Activated CD8-positive, alpha-beta T cell treated with anti-CD3 and anti-CD28 coated beads for 36 hours (primary cell): ENCODE measurements at regions not wholly inside any gene's neighbourhood (a gene's known extent, or its start where the extent isn't known, plus 50 kb on each side); places are given as distances from the start of the nearest gene placed in this dataset.

Source experiments
- ATAC-seq: fragments of 200-7000 bp; cut with Tn5 transposase; one replicate; pipeline ENCODE4 v1.10.0; 2021; ENCODE audit warnings: mild to moderate bottlenecking, moderate library complexity
- CTCF ChIA-PET: fragments of 350-600 bp; sonication (Branson Sonifier 250); formaldehyde crosslinking; loops from one replicate; lab custom pipeline; 2021; ENCODE audit warnings: antibody characterized with exemption; lab: Charles Lee
- POLR2A ChIA-PET: fragments of 350-600 bp; sonication (Branson Sonifier 250); formaldehyde crosslinking; loops from one replicate; lab custom pipeline; 2021; ENCODE audit warnings: antibody characterized with exemption; lab: Charles Lee
- DNase-seq: peaks from one replicate; pipeline ENCODE4 v3.0.0-alpha.2; 2020
- H3K27ac Mint-ChIP-seq: one replicate; pipeline ENCODE4 v1.8.0; 2021; ENCODE audit warnings: mild to moderate bottlenecking, mixed read lengths
- H3K27me3 Mint-ChIP-seq: one replicate; pipeline ENCODE4 v1.8.0; 2021; ENCODE audit warnings: mixed read lengths
- H3K36me3 Mint-ChIP-seq: one replicate; pipeline ENCODE4 v1.8.0; 2021; ENCODE audit warnings: low read depth, mixed read lengths
- H3K4me1 Mint-ChIP-seq: one replicate; pipeline ENCODE4 v1.8.0; 2021; ENCODE audit warnings: low read depth, mixed read lengths
- H3K4me3 Mint-ChIP-seq: one replicate; pipeline ENCODE4 v1.8.0; 2021; ENCODE audit warnings: mild to moderate bottlenecking, moderate library complexity, mixed read lengths
- H3K9me3 Mint-ChIP-seq: one replicate; pipeline ENCODE4 v1.8.0; 2021; ENCODE audit warnings: mixed read lengths
- intact Hi-C: fragments of 100-400 bp; cut with micrococcal nuclease; formaldehyde crosslinking; loops from one replicate; pipeline ENCODE4 v1.10.0; 2022
- TF ChIP-seq, protein P1 (sequence below): fragments of 200-600 bp; IDR thresholded peaks from one replicate; pipeline ENCODE4 v1.8.0; 2022; ENCODE audit warnings: antibody characterized with exemption, mild to moderate bottlenecking

GRCh38 chr4:32400870-32401269 is 1680.7 kb downstream of the PCDH7 start:
- no peak overlapping the region for H3K4me3 Mint-ChIP-seq
- CTCF ChIA-PET = no interaction called here
- intact Hi-C loops = no loop called here
- H3K27me3 Mint-ChIP-seq = no peaks in the 10 kb centered on the region
- no peaks in the 10 kb centered on the region for H3K4me1 Mint-ChIP-seq
- DNase-seq = no peak
- peaks cover 5% of the 10 kb centered on the region for H3K9me3 Mint-ChIP-seq
- H3K27ac Mint-ChIP-seq = no peak overlapping the region
- ATAC-seq = no peak
- no peaks in the 10 kb centered on the region for H3K36me3 Mint-ChIP-seq
- TF ChIP-seq, protein P1, sequence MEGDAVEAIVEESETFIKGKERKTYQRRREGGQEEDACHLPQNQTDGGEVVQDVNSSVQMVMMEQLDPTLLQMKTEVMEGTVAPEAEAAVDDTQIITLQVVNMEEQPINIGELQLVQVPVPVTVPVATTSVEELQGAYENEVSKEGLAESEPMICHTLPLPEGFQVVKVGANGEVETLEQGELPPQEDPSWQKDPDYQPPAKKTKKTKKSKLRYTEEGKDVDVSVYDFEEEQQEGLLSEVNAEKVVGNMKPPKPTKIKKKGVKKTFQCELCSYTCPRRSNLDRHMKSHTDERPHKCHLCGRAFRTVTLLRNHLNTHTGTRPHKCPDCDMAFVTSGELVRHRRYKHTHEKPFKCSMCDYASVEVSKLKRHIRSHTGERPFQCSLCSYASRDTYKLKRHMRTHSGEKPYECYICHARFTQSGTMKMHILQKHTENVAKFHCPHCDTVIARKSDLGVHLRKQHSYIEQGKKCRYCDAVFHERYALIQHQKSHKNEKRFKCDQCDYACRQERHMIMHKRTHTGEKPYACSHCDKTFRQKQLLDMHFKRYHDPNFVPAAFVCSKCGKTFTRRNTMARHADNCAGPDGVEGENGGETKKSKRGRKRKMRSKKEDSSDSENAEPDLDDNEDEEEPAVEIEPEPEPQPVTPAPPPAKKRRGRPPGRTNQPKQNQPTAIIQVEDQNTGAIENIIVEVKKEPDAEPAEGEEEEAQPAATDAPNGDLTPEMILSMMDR = no peak
- POLR2A ChIA-PET = no interaction called here

DNA sequence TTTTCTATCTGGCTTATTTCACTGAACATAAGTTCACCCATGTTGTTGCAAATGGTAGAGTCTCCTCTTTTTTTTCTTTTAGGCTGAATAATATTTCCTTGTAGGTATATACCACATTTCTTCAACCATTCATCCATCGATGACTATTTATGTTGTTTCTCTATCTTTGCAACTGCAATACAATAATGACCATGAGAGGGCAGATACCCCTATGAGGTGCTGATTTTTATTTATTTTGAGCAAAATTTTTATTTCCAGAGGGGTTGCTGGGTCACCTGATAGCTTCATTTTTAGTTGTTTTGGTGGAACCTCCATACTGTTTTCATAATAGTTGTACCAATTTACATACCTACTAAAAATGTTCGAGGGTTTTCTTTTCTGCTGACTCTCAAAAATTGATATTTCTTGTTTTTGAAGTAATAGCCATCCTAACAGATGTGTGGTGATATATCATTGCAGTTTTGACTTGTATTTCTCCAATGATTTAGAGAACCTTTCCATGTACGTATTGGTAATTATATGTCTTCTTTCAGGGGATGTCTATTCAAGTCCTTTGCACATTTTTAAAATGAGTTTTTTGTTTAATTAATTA is 1697.0 kb downstream of the PCDH7 start:
- no peak for ATAC-seq
- CTCF ChIA-PET = no interaction called here

GRCh38 chr4:32423267-32423666 is 1703.1 kb downstream of the PCDH7 start:
- Mint-ChIP-seq H3K4me1 (no peaks in the 10 kb centered on the region), H3K4me3 (no peak overlapping the region), H3K9me3 (peaks cover 9% of the 10 kb centered on the region), H3K36me3 (no peaks in the 10 kb centered on the region), H3K27me3 (no peaks in the 10 kb centered on the region), H3K27ac (no peak overlapping the region)
- POLR2A ChIA-PET = no interaction called here
- no peak for ATAC-seq
- intact Hi-C loops = no loop called here
- TF ChIP-seq, protein P1 = no peak
- DNase-seq = no peak
- CTCF ChIA-PET = no interaction called here

More for the DNA sequence above, 1697.0 kb downstream of the PCDH7 start:
- no peak overlapping the region for H3K27ac Mint-ChIP-seq
- H3K36me3 Mint-ChIP-seq = no peaks in the 10 kb centered on the region
- no peaks in the 10 kb centered on the region for H3K4me1 Mint-ChIP-seq
- intact Hi-C loops = no loop called here
- no peak overlapping the region for H3K4me3 Mint-ChIP-seq
- POLR2A ChIA-PET = no interaction called here
- TF ChIP-seq, protein P1 = no peak
- no peaks in the 10 kb centered on the region for H3K27me3 Mint-ChIP-seq
- peaks cover 23% of the 10 kb centered on the region for H3K9me3 Mint-ChIP-seq
- DNase-seq = no peak

GRCh38 chr4:32425243-32425642 is 1705.1 kb downstream of the PCDH7 start:
- TF ChIP-seq, protein P1 = no peak
- ChIA-PET POLR2A (no interaction called here), CTCF (no interaction called here)
- intact Hi-C loops = no loop called here
- H3K4me1 Mint-ChIP-seq = no peaks in the 10 kb centered on the region
- DNase-seq = no peak
- no peak overlapping the region for H3K27ac Mint-ChIP-seq
- ATAC-seq = no peak
- H3K27me3 Mint-ChIP-seq = no peaks in the 10 kb centered on the region
- no peak overlapping the region for H3K4me3 Mint-ChIP-seq
- H3K36me3 Mint-ChIP-seq = no peaks in the 10 kb centered on the region
- peaks cover 12% of the 10 kb centered on the region for H3K9me3 Mint-ChIP-seq

DNA sequence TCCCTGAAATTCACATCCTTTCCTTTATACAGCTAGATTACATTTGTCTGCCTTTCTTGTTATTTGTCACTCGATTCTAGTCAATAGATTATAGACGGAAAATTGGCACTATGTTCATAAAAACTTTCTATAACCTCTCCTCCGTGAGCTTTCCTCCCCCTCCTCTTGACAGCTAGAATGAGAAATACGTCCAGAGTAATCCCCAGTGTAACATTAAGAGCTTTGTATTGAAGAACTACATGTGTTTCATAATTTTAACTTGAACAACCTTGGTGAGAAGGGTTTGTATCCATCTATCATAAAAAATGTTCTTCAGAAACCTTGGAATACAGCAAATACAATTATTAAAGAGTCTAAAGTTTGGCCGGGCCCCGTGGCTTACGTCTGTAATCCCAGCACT is 1707.4 kb downstream of the PCDH7 start:
- intact Hi-C loops = no loop called here
- DNase-seq (no peak), ATAC-seq (no peak)
- TF ChIP-seq, protein P1 = no peak
- CTCF ChIA-PET = no interaction called here
- H3K4me3 Mint-ChIP-seq = no peak overlapping the region
- H3K9me3 Mint-ChIP-seq = peaks cover 18% of the 10 kb centered on the region
- H3K4me1 Mint-ChIP-seq = no peaks in the 10 kb centered on the region
- H3K27ac Mint-ChIP-seq = no peak overlapping the region
- H3K36me3 Mint-ChIP-seq = no peaks in the 10 kb centered on the region
- POLR2A ChIA-PET = no interaction called here
- H3K27me3 Mint-ChIP-seq = no peaks in the 10 kb centered on the region
